ENCODE measurements at regions not wholly inside any gene's neighbourhood (a gene's known extent, or its start where the extent isn't known, plus 50 kb on each side); places are given as distances from the start of the nearest gene placed in this dataset.

DNA sequence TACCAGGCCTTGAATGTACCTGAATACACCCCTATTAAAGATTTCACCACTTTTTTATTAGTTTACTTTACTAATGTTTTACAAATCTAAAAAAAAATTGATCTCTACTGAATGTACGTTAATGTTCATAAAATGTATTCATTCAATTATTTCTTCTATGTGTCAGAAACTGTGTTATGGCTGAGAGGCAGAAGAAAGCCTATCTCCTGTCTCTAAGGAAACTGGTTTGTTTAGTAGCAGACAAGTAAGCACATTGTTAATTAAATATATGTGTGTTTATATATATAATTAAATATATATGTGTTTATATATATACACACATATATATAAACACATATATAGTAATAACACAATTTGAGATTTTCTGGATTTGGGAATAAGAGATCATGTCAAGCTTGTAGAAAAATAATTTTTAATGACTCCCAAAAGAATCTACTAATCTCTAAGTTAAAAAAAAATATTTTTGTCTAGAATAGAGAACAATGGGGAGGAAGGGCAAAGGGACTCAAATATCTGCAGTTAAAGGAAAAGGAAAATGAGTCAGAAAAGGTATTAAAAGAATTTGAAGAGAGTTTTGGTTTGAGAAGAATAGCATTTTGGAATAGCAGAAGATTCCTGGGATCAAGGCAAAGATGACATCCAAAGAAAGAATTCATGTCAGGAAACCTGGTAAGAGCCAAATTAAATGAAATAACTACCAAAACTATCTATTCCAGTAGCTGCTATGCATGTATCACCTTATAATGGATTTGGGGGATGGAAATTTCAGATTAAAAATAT is 92.1 kb downstream of the CH25H start:
- Histone ChIP-seq H4K20me1 (ENCODE audit: control insufficient read depth, insufficient read depth, insufficient read length) (no peaks in the 10 kb centered on the region), H3K4me1 (ENCODE audit: insufficient read depth, low read length) (no peaks in the 10 kb centered on the region), H2BK120ac (ENCODE audit: low read depth, low read length, poor library complexity, severe bottlenecking) (no peak overlapping the region), H3K56ac (ENCODE audit: insufficient read length, low read depth, low read length) (no peak overlapping the region), H3K23me2 (ENCODE audit: insufficient read length, low read depth, low read length, poor library complexity, severe bottlenecking) (no peaks in the 10 kb centered on the region), H2BK5ac (ENCODE audit: insufficient read length, low read length) (no peak overlapping the region), H4K8ac (replicated peaks; ENCODE audit: insufficient read length, low read depth, low read length) (no peak overlapping the region), H3K79me1 (ENCODE audit: insufficient read depth, low read depth, low read length, poor library complexity, severe bottlenecking) (no peaks in the 10 kb centered on the region), H2BK15ac (ENCODE audit: low read depth, low read length) (no peak overlapping the region), H2BK20ac (ENCODE audit: low read depth, low read length, poor library complexity, severe bottlenecking) (no peak overlapping the region), H3K79me2 (ENCODE audit: insufficient read depth, low read length) (no peaks in the 10 kb centered on the region), H3K27ac (ENCODE audit: insufficient read length, low read depth, low read length) (no peak overlapping the region), H2AFZ (ENCODE audit: low read length) (no peak overlapping the region), H3T11ph (ENCODE audit: low read length) (no peak overlapping the region), H3K14ac (ENCODE audit: insufficient read depth, low read length) (no peak overlapping the region), H2BK12ac (ENCODE audit: insufficient read length, low read depth, low read length) (no peak overlapping the region), H3K9me3 (ENCODE audit: control insufficient read depth, low read depth, low read length) (no peaks in the 10 kb centered on the region), H2AK5ac (ENCODE audit: insufficient read length, low read length) (no peak overlapping the region), H4K5ac (ENCODE audit: insufficient read length, low read depth, low read length) (no peak overlapping the region), H4K91ac (ENCODE audit: insufficient read length, low read depth, low read length) (no peak overlapping the region), H3K4ac (ENCODE audit: low read depth, low read length) (no peak overlapping the region), H3K4me2 (ENCODE audit: insufficient read depth, insufficient read length, low read length) (no peak overlapping the region), H3K9ac (ENCODE audit: extremely low read depth, insufficient read length, low read length) (no peak overlapping the region), H3K23ac (ENCODE audit: insufficient read length, low read depth, low read length) (no peak overlapping the region), H3K18ac (ENCODE audit: insufficient read length, low read depth, low read length) (no peak overlapping the region), H3K27me3 (ENCODE audit: insufficient read depth, low read length) (no peaks in the 10 kb centered on the region)
- Mint-ChIP-seq H3K9me3 (no peaks in the 10 kb centered on the region), H3K4me3 (no peak overlapping the region), H3K27me3 (ENCODE audit: low read depth) (no peaks in the 10 kb centered on the region), H3K4me1 (peaks cover 0 to 4% of the 10 kb centered on the region in 2 experiments; a peak in 2 of 4 replicates), H3K27ac (no peak overlapping the region), H3K36me3 (ENCODE audit: insufficient read depth in 1 of 3, low read depth in 3 of 3) (no peaks in the 10 kb centered on the region; a peak in 1 of 7 replicates)
- TF ChIP-seq, protein P1, sequence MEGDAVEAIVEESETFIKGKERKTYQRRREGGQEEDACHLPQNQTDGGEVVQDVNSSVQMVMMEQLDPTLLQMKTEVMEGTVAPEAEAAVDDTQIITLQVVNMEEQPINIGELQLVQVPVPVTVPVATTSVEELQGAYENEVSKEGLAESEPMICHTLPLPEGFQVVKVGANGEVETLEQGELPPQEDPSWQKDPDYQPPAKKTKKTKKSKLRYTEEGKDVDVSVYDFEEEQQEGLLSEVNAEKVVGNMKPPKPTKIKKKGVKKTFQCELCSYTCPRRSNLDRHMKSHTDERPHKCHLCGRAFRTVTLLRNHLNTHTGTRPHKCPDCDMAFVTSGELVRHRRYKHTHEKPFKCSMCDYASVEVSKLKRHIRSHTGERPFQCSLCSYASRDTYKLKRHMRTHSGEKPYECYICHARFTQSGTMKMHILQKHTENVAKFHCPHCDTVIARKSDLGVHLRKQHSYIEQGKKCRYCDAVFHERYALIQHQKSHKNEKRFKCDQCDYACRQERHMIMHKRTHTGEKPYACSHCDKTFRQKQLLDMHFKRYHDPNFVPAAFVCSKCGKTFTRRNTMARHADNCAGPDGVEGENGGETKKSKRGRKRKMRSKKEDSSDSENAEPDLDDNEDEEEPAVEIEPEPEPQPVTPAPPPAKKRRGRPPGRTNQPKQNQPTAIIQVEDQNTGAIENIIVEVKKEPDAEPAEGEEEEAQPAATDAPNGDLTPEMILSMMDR (conservative IDR thresholded peaks at IDR 0.05) = no peak
- no peak for DNase-seq
- no CpG with 5 or more reads among the region's 1 CpG for WGBS (ENCODE audit: extremely low coverage, insufficient read length, low lambda C conversion rate)
